ENCODE measurements at regions not wholly inside any gene's neighbourhood (a gene's known extent, or its start where the extent isn't known, plus 50 kb on each side); places are given as distances from the start of the nearest gene placed in this dataset.

- TF ChIP-seq POLR2A (IDR thresholded peaks at IDR 0.05; ENCODE audit: low read depth, low read length) (no peak), SPI1 (IDR thresholded peaks at IDR 0.05; ENCODE audit: low read depth, low read length) (no peak)
Observed at GRCh38 chr4:89551191-89551590, 243.6 kb upstream of the GPRIN3 start.

Data from GM12891 (cell line).